ENCODE measurements at regions not wholly inside any gene's neighbourhood (a gene's known extent, or its start where the extent isn't known, plus 50 kb on each side); places are given as distances from the start of the nearest gene placed in this dataset.

- TF ChIP-seq CTCF (IDR thresholded peaks at IDR 0.05), result peak; percentile 38; the same call in 1 of the 2 replicates
These were observed 202.2 kb upstream of the STARD13 start for GRCh38 chr13:33487575-33488243.

- no peak for TF ChIP-seq CTCF (IDR thresholded peaks at IDR 0.05)
These were observed 204.0 kb upstream of the STARD13 start for GRCh38 chr13:33489563-33489962.

- no peak for TF ChIP-seq CTCF (IDR thresholded peaks at IDR 0.05)
These were observed 205.1 kb upstream of the STARD13 start for GRCh38 chr13:33490461-33491327.

- no peak for TF ChIP-seq CTCF (IDR thresholded peaks at IDR 0.05)
These were observed 208.3 kb upstream of the STARD13 start for GRCh38 chr13:33493672-33494365.

GRCh38 chr13:33494596-33495204 lies 209.1 kb upstream of the STARD13 start:
- TF ChIP-seq CTCF (IDR thresholded peaks at IDR 0.05), result no peak

GRCh38 chr13:33496336-33496735 lies 210.8 kb upstream of the STARD13 start:
- TF ChIP-seq CTCF (IDR thresholded peaks at IDR 0.05), result no peak

- TF ChIP-seq CTCF (IDR thresholded peaks at IDR 0.05), result no peak
These were observed 211.7 kb upstream of the STARD13 start for GRCh38 chr13:33497146-33497845.
